ENCODE measurements at regions not wholly inside any gene's neighbourhood (a gene's known extent, or its start where the extent isn't known, plus 50 kb on each side); places are given as distances from the start of the nearest gene placed in this dataset.

DNA sequence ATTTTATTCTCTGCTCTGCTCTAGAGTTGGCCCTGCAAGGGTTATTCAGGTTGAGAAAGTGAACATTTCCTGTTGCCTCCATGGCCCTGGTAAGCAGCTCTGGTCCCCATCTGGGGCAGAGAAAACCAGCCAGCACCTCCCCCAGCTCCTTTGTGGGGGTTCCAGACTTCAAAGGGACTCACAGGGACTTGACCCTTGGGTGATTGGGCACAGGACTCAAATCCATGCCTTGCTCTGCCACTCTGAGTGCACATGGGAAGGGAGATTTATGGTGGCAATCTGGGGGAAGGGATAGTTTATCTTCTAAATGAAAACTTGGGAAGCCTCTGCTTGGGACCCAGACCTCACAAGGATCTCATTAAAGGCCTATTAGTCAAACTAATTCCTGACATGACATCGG lies 212.8 kb downstream of the FOXD2 start:
- no peak overlapping the region for H3K4me3 ChIP-seq (ENCODE audit: extremely low read depth, insufficient read depth, low read length, poor library complexity, severe bottlenecking)
- H3K27ac ChIP-seq (ENCODE audit: low read depth, low read length, severe bottlenecking): no peak overlapping the region
- H3K36me3 ChIP-seq (ENCODE audit: control insufficient read depth, insufficient read depth, low read length): no peaks in the 10 kb centered on the region
- WGBS, 2 experiments (ENCODE audit: insufficient coverage in 2 of 2): 100% methylated on average over 1 of the region's 1 CpG; no CpG with 5 or more reads in 1 of the 2 experiments
- peaks cover 5% of the 10 kb centered on the region for H3K4me1 ChIP-seq (ENCODE audit: control insufficient read depth, insufficient read depth, low read length, poor library complexity, severe bottlenecking)
- H3K9me3 ChIP-seq (ENCODE audit: control insufficient read depth, low read length): no peaks in the 10 kb centered on the region

GRCh38 chr1:47651311-47652089 lies 213.7 kb downstream of the FOXD2 start:
- no peaks in the 10 kb centered on the region for H3K36me3 ChIP-seq (ENCODE audit: control insufficient read depth, insufficient read depth, low read length)
- H3K4me1 ChIP-seq (ENCODE audit: control insufficient read depth, insufficient read depth, low read length, poor library complexity, severe bottlenecking): peaks cover 5% of the 10 kb centered on the region
- WGBS, 2 experiments (ENCODE audit: insufficient coverage in 2 of 2): 91 to 93% methylated on average over 8 to 9 of the region's 9 CpGs
- no peak overlapping the region for H3K27ac ChIP-seq (ENCODE audit: low read depth, low read length, severe bottlenecking)
- no peak overlapping the region for H3K4me3 ChIP-seq (ENCODE audit: extremely low read depth, insufficient read depth, low read length, poor library complexity, severe bottlenecking)
- H3K9me3 ChIP-seq (ENCODE audit: control insufficient read depth, low read length): no peaks in the 10 kb centered on the region

DNA sequence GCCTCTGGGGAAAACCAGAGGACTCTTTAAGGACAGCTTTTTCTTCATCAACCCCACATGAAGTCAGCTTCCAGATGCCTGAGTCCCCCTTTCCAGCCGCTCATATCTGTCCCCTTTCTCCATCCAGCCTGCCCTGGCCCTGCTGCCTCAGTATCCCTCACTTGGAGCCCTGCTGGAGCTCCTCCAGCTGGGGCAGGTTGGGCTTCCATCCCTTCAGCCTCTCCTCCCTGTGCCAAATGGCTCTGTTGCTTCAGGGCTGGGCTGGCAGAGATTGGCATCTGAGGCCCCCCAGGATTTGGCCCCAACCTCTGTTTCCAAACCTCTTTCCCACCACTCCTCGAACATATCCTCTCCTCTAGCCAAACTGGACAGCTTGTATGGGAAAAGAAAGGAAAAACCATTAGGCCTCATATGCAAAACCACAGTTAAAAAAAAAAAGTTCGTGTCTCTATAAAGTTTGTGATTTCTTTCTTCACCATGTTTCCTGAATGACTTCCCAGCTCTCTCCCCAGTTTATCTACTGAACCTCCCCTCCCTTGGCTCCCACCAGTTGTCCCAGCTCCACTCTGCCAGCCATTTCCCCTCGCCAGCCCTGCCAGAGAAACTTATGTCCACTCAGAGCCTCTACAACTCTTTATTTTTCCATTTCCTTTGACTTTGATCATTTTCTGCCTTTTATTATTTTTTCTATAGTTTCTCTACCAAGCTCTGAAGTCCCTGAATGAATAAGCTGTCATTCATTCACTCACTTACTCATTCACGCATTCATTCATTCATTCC lies 217.9 kb downstream of the FOXD2 start:
- H3K4me1 ChIP-seq (ENCODE audit: control insufficient read depth, insufficient read depth, low read length, poor library complexity, severe bottlenecking): peaks cover 5% of the 10 kb centered on the region
- H3K9me3 ChIP-seq (ENCODE audit: control insufficient read depth, low read length): no peaks in the 10 kb centered on the region
- H3K4me3 ChIP-seq (ENCODE audit: extremely low read depth, insufficient read depth, low read length, poor library complexity, severe bottlenecking): no peak overlapping the region
- no peaks in the 10 kb centered on the region for H3K36me3 ChIP-seq (ENCODE audit: control insufficient read depth, insufficient read depth, low read length)
- WGBS, 2 experiments (ENCODE audit: insufficient coverage in 2 of 2): 87 to 90% methylated on average over 4 to 5 of the region's 5 CpGs
- no peak overlapping the region for H3K27ac ChIP-seq (ENCODE audit: low read depth, low read length, severe bottlenecking)

DNA sequence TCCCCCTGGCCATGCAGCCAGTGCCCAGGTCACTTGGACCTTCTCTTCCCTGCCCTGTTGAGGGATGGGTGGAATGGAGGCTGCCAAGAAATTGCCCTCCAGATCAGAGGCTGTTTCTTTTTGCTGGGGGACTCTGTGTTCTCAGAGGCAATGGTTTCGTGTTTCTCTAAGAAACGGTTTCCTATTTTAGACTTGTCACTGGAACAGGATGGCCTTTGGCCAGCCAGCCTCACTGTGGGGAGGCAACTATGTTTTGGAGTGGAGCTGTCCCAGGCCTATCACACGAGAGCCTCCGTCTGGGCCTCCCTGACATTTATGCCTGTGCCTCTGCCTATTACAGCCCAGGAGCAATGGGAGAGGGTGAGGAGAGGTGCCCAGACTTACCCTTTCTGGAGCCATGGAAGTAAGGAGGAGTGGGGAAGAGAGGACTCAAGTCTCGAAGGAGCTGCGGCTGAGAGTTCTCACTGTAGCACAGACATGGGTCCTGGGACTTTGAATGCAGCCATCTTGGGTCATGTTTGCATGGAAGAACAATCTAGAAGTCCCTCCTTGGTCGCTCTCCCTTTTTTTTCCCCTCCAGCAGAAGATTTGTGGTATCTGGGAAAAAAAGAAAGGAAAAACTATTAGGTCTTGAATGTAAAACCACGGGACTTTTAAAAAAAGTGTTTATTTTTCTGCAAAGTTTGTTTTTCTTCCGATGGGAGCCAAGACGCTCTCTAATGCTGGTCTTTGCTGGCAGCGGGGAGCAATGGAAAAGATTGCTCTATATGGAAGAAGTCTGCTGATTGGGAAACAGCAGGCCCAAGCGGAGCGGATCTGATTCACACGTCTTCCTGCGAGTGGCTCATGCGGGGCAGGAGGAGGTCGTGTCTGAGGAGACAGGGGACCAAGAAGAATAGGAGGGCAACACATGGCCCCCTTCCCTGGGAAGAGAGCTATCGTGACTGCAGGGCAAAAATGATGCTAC lies 219.2 kb downstream of the FOXD2 start:
- peaks cover 5% of the 10 kb centered on the region for H3K4me1 ChIP-seq (ENCODE audit: control insufficient read depth, insufficient read depth, low read length, poor library complexity, severe bottlenecking)
- H3K9me3 ChIP-seq (ENCODE audit: control insufficient read depth, low read length): no peaks in the 10 kb centered on the region
- H3K27ac ChIP-seq (ENCODE audit: low read depth, low read length, severe bottlenecking): no peak overlapping the region
- H3K4me3 ChIP-seq (ENCODE audit: extremely low read depth, insufficient read depth, low read length, poor library complexity, severe bottlenecking): no peak overlapping the region
- 85 to 93% methylated on average over 14 to 15 of the region's 18 CpGs for WGBS, 2 experiments (ENCODE audit: insufficient coverage in 2 of 2)
- no peaks in the 10 kb centered on the region for H3K36me3 ChIP-seq (ENCODE audit: control insufficient read depth, insufficient read depth, low read length)

GRCh38 chr1:47658161-47658920 lies 220.5 kb downstream of the FOXD2 start:
- Histone ChIP-seq H3K27ac (ENCODE audit: low read depth, low read length, severe bottlenecking) (no peak overlapping the region), H3K36me3 (ENCODE audit: control insufficient read depth, insufficient read depth, low read length) (no peaks in the 10 kb centered on the region), H3K4me1 (ENCODE audit: control insufficient read depth, insufficient read depth, low read length, poor library complexity, severe bottlenecking) (no peaks in the 10 kb centered on the region), H3K9me3 (ENCODE audit: control insufficient read depth, low read length) (no peaks in the 10 kb centered on the region), H3K4me3 (ENCODE audit: extremely low read depth, insufficient read depth, low read length, poor library complexity, severe bottlenecking) (no peak overlapping the region)
- WGBS, 2 experiments (ENCODE audit: insufficient coverage in 2 of 2): 91 to 97% methylated on average over 8 to 9 of the region's 9 CpGs

- Histone ChIP-seq H3K27ac (ENCODE audit: low read depth, low read length, severe bottlenecking) (no peak overlapping the region), H3K4me1 (ENCODE audit: control insufficient read depth, insufficient read depth, low read length, poor library complexity, severe bottlenecking) (no peaks in the 10 kb centered on the region), H3K4me3 (ENCODE audit: extremely low read depth, insufficient read depth, low read length, poor library complexity, severe bottlenecking) (no peak overlapping the region), H3K9me3 (ENCODE audit: control insufficient read depth, low read length) (no peaks in the 10 kb centered on the region), H3K36me3 (ENCODE audit: control insufficient read depth, insufficient read depth, low read length) (no peaks in the 10 kb centered on the region)
- WGBS, 2 experiments (ENCODE audit: insufficient coverage in 2 of 2): 51 to 82% methylated on average over 4 to 5 of the region's 6 CpGs
Measured at GRCh38 chr1:47659146-47659545, 221.3 kb downstream of the FOXD2 start.

- no peak overlapping the region for H3K4me3 ChIP-seq (ENCODE audit: extremely low read depth, insufficient read depth, low read length, poor library complexity, severe bottlenecking)
- H3K36me3 ChIP-seq (ENCODE audit: control insufficient read depth, insufficient read depth, low read length): no peaks in the 10 kb centered on the region
- H3K4me1 ChIP-seq (ENCODE audit: control insufficient read depth, insufficient read depth, low read length, poor library complexity, severe bottlenecking): no peaks in the 10 kb centered on the region
- no peak overlapping the region for H3K27ac ChIP-seq (ENCODE audit: low read depth, low read length, severe bottlenecking)
- 88% methylated on average over 1 of the region's 1 CpG; no CpG with 5 or more reads in 1 of the 2 experiments for WGBS, 2 experiments (ENCODE audit: insufficient coverage in 2 of 2)
- H3K9me3 ChIP-seq (ENCODE audit: control insufficient read depth, low read length): no peaks in the 10 kb centered on the region
Measured at GRCh38 chr1:47660622-47661021, 222.8 kb downstream of the FOXD2 start.

DNA sequence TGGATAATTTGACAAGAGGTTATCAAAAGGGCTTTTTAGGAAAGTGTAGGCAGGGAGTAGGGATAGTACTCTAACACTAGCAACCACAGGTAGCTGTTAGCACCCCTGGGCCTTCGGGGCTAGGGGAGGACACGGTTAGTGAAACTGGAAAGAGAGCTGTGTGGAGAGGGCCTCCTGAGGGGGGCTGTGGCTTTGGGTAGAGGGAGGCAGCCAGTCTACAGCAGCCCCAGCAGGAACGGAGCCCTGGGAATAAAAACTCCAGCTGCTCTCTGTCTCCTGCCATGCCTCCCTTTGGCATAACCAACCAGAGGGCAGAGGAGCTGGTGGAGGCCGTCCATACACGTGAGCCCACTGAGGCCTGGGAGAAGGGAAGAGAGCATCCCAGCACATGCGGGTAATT lies 223.2 kb downstream of the FOXD2 start:
- no peak overlapping the region for H3K27ac ChIP-seq (ENCODE audit: low read depth, low read length, severe bottlenecking)
- 85 to 87% methylated on average over 4 of the region's 6 CpGs for WGBS, 2 experiments (ENCODE audit: insufficient coverage in 2 of 2)
- no peak overlapping the region for H3K4me3 ChIP-seq (ENCODE audit: extremely low read depth, insufficient read depth, low read length, poor library complexity, severe bottlenecking)
- H3K36me3 ChIP-seq (ENCODE audit: control insufficient read depth, insufficient read depth, low read length): no peaks in the 10 kb centered on the region
- no peaks in the 10 kb centered on the region for H3K9me3 ChIP-seq (ENCODE audit: control insufficient read depth, low read length)
- H3K4me1 ChIP-seq (ENCODE audit: control insufficient read depth, insufficient read depth, low read length, poor library complexity, severe bottlenecking): no peaks in the 10 kb centered on the region

DNA sequence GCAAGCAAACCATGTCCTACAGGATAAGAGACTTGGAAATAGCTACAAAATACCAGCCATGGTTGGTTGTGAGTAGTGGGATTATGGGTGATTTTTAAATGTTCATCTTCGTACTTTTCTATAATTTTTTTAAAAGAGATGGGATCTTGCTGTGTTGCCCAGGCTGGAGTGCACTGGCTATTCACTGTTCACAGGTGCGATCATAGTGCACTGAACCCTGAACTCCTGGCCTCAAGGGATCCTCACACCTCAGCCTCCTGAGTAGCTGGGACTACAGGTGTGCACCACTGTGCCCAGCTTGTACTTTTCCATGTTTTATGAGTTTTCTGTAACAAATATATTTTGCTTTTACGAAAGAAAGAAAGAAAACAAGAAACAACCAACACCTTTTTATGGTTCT lies 224.2 kb downstream of the FOXD2 start:
- Histone ChIP-seq H3K27ac (ENCODE audit: low read depth, low read length, severe bottlenecking) (no peak overlapping the region), H3K36me3 (ENCODE audit: control insufficient read depth, insufficient read depth, low read length) (no peaks in the 10 kb centered on the region), H3K4me3 (ENCODE audit: extremely low read depth, insufficient read depth, low read length, poor library complexity, severe bottlenecking) (no peak overlapping the region), H3K4me1 (ENCODE audit: control insufficient read depth, insufficient read depth, low read length, poor library complexity, severe bottlenecking) (no peaks in the 10 kb centered on the region), H3K9me3 (ENCODE audit: control insufficient read depth, low read length) (no peaks in the 10 kb centered on the region)
- WGBS, 2 experiments (ENCODE audit: insufficient coverage in 2 of 2): 100% methylated on average over 2 of the region's 3 CpGs; no CpG with 5 or more reads in 1 of the 2 experiments

DNA sequence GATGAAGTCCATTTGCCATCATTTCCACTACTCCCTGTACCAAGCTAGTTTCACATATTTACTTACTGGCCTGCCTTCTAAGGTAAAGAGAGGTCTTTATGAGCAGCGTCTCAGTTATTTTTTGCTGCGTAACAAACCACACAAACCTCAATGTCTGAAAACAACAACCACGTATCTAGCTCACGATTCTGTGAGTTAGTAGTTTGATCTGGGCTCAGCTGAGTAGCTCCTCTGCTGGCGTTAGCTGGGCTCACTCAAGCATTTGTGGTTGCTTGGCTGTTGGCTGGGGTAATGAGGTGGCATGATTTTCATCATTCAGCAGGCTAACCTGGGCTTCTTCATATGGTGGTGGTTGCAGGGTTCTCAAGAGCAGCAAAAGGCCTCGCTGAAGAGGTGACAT lies 225.4 kb downstream of the FOXD2 start:
- H3K4me3 ChIP-seq (ENCODE audit: extremely low read depth, insufficient read depth, low read length, poor library complexity, severe bottlenecking): no peak overlapping the region
- WGBS, 2 experiments (ENCODE audit: insufficient coverage in 2 of 2): 81 to 88% methylated on average over 2 of the region's 6 CpGs

More for the DNA sequence above, 225.4 kb downstream of the FOXD2 start:
- Histone ChIP-seq H3K9me3 (ENCODE audit: control insufficient read depth, low read length) (no peaks in the 10 kb centered on the region), H3K27ac (ENCODE audit: low read depth, low read length, severe bottlenecking) (no peak overlapping the region), H3K36me3 (ENCODE audit: control insufficient read depth, insufficient read depth, low read length) (no peaks in the 10 kb centered on the region), H3K4me1 (ENCODE audit: control insufficient read depth, insufficient read depth, low read length, poor library complexity, severe bottlenecking) (no peaks in the 10 kb centered on the region)

All from mesodermal cell (in vitro differentiated cells).